OCI-M2 (cell line): ENCODE measurements at regions not wholly inside any gene's neighbourhood (a gene's known extent, or its start where the extent isn't known, plus 50 kb on each side); places are given as distances from the start of the nearest gene placed in this dataset.
"Not testable (repeated sequence)": the region's sequence is repeated elsewhere in the genome, so short reads cannot be mapped to it uniquely, and the experiment has no call there.

Experiments used
- DNase-seq: peaks from one replicate; lab custom pipeline; 2025; ENCODE audit not compliant: unreplicated experiment; lab: John Stamatoyannopoulos, UW

DNA sequence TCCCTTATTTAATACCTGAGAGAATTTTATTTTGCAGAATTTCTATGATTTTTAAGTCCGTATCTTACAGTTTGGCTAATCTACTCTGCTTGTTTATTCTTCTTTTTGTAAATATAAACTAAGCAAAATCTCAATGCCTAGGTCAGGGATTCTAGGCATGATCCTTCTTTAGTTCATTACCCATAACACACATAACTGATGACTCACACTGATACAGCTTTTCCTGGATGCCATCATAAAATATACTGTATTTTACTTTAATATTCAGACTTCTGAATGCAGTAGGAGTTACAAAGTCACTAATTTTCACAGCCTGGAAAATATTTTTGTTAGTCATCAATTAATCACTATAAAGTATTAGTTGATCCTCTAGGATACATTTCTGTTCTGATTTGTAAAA lies 898.2 kb upstream of the RAG2 start:
- DNase-seq, result no peak

GRCh38 chr11:37484298-37484697 lies 886.3 kb upstream of the RAG2 start:
- no peak for DNase-seq

DNA sequence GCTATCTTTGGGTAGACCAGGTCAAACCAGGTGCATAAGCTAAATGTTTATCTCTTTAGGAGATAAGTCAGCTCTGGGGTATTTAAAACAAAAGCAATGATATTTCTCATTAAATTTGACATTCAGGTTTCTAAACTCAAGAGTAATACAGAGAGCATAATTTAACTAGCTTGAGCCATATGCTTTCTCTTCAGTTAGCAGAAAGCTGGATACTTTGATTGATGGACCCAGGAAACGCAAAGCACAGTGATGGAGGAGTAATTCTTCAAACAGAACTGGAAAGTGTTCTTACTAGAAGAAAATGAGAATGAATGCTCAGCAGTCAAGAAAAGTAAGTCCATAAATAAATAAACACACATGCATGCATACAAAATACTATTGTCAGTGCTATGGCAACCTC lies 885.7 kb upstream of the RAG2 start:
- no peak for DNase-seq

DNA sequence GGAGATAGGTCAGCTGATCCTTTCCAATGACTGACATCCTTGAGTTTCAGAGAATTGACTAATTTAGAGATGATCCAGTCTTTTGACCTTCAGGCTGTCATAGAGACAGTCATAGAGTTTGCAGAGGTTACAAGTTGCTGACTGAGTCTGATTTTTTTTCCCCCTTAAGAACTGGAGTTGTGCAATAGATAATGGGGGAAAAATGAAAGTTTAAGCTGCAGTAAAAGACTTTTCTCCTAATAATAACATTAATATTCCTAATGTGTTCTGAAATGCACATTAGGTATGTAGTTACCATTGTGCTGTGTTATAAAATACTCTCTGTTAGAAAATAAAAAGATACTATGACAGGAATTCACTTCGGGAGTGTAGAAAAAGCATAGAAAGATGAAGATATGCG lies 876.9 kb upstream of the RAG2 start:
- DNase-seq, result no peak

- no peak for DNase-seq
Observed at GRCh38 chr11:37468344-37468743, 870.3 kb upstream of the RAG2 start.

GRCh38 chr11:37465221-37465620 lies 867.2 kb upstream of the RAG2 start:
- DNase-seq, result no peak

DNA sequence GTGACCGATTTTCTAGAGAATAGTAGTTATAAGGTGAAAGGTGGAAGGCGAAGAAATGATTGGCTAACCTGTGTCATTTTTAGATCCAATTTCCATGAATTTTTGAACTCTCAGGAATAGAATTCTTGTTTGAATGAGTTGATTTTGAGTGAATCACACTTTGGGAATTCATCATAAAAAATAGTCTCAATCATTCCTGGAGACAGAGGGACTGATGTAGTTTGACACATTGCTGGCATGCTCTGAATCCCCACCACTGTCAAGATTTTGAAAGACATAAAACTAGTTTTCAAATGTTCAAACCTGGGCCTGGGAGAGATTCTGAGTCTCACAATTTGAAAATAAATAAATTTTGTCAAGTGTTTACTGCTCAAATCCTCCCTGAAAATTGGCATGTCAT lies 861.4 kb upstream of the RAG2 start:
- DNase-seq, result no peak

- DNase-seq, result no peak
Observed at GRCh38 chr11:37456746-37457145, 858.7 kb upstream of the RAG2 start.

GRCh38 chr11:37451903-37452302 lies 853.9 kb upstream of the RAG2 start:
- no peak for DNase-seq

- DNase-seq, result no peak
Observed at GRCh38 chr11:37450613-37451012, 852.6 kb upstream of the RAG2 start.

- no peak for DNase-seq
Observed at GRCh38 chr11:37449146-37449545, 851.1 kb upstream of the RAG2 start.

DNA sequence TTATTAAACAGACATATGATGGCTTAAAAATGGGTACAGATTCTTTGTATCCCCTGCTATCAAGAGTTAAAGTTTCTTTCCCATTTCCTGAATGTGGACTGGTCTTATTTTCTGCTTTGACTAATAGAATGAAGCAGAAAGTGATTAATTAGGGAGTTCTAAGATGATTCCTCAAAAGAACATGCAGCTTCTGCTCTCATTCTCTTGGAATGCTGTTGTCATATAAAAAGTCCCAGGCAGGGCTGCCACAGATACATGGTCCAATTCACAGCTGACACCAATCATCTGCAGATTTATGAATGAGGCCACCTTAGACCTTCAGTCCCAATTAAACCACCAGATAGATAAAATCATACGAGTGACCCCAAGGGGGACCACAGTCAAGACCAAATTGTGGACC lies 844.5 kb upstream of the RAG2 start:
- DNase-seq, result no peak

- not testable (repeated sequence) for DNase-seq
Observed at GRCh38 chr11:37431633-37432230, 833.7 kb upstream of the RAG2 start.

- DNase-seq, result not testable (repeated sequence)
Observed at GRCh38 chr11:37430966-37431632, 833.1 kb upstream of the RAG2 start.

- DNase-seq, result no peak
Observed at GRCh38 chr11:37422511-37422910, 824.5 kb upstream of the RAG2 start.

- DNase-seq, result no peak
Observed at GRCh38 chr11:37411289-37411688, 813.3 kb upstream of the RAG2 start.

DNA sequence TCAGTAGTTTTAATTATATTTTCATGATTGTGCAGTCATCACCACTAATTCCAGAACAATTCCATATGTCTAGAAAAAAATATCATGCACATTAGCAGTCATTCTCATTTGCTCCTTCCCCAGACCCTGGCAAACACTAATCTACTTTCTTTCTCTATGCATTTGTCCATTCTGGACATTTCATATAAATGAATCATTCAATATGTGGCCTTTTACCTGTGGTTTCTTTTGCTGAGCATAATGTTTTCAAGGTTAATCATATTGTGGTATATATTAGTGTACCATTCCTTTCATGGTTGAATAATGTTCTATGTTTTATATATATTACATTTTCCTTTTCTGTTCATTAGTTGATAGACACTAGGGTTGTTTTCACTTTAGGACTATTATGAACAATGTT lies 811.1 kb upstream of the RAG2 start:
- DNase-seq, result no peak

DNA sequence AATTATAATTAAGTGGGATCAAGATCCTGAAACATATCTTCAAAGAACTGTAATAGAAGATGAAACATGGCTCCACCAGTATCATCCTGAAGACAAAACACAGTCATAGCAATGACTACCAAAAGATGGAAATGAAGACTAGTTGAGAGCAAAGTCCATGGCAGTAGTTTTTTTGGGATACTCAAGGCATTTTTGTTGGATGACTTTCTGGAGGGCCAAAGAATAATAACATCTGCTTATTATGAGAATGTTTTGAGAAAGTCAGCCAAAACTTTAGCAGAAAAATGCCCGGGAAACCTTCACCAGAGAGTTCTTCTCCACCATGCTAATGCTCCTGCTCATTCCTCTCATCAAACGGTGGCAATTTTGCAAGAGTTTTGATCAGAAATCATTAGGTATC lies 809.4 kb upstream of the RAG2 start:
- no peak for DNase-seq

- DNase-seq, result no peak
Observed at GRCh38 chr11:37406651-37407050, 808.6 kb upstream of the RAG2 start.

DNA sequence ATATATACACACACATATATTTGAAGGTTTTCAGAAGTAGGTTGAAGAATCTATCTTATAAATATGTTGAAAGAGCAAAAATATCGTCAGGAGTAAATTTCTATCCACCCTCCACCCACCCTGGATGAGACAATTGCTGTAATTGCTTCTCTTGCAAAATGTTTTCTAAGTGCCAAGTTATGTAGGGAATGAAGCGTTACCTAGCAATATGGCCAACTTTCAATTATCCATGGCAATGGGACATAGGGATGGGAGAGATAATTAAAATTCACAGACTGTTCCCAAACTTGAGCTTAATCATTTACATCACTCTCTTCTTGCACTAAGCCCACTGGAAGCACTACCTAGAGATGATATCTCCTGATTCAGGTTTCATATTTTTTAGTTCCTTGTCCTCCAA lies 806.2 kb upstream of the RAG2 start:
- DNase-seq, result no peak

GRCh38 chr11:37402663-37403062 lies 804.6 kb upstream of the RAG2 start:
- no peak for DNase-seq

GRCh38 chr11:37394236-37394870 lies 796.3 kb upstream of the RAG2 start:
- no peak for DNase-seq

DNA sequence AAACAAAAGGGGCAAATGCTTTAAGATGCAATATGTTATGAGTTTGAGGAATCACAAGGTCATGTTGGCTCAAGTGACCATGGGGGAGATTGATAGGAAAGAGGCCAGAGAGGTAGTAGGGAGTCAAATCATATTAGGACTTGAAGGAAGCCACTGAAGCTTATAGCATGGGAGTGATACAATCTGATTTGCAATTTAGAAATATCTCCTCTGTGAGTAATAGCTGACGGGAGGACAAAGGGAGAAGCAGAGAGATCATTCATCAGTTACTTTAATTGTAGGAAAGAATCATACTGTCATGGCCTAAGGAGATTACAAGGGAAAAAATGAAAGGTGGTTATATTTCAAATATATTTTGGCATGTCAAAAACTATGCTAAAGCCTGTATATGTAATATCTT lies 793.6 kb upstream of the RAG2 start:
- no peak for DNase-seq
